SK-N-SH (cell line): ENCODE measurements at regions not wholly inside any gene's neighbourhood (a gene's known extent, or its start where the extent isn't known, plus 50 kb on each side); places are given as distances from the start of the nearest gene placed in this dataset.

Experiments
- CTCF ChIA-PET: fragments of 300-600, 350-600 bp; formaldehyde crosslinking; extraction: SDS; loops from one replicate; lab custom pipeline; 2021; lab: Yijun Ruan, JAX
- POLR2A ChIA-PET: fragments of 350-600 bp; sonication (Branson Sonifier 250); formaldehyde crosslinking; extraction: SDS; loops from one replicate; lab custom pipeline; 2020; ENCODE audit warnings: antibody characterized with exemption, inconsistent platforms; lab: Yijun Ruan, JAX
- DNase-seq: peaks from one replicate; pipeline ENCODE4 v3.0.0; 2012
- H2AFZ ChIP-seq: fragments of 200-600 bp; sonication (generic); 2 replicates; pipeline ENCODE4 v1.8.1; 2016; ENCODE audit warnings: antibody characterized with exemption, mild to moderate bottlenecking, low read depth
- H3F3A ChIP-seq: fragments of 200-600 bp; sonication (generic); replicated peaks from 2 replicates; pipeline ENCODE3; 2016; ENCODE audit warnings: antibody characterized with exemption, mild to moderate bottlenecking; ENCODE audit not compliant: insufficient read depth
- H3K27ac ChIP-seq, 2 experiments: fragments of 200-500 bp in 1 of 2; fragments of 200-600 bp in 1 of 2; sonication (Bioruptor generic) in 1 of 2; sonication (generic), shearing (Covaris generic) in 1 of 2; 2 replicates each; pipeline versions ENCODE4 v1.5.1 to v1.6.1; 2014 to 2016; ENCODE audit warnings: low read depth in 2 of 2, inconsistent platforms in 1 of 2, low read length in 1 of 2, mild to moderate bottlenecking in 1 of 2, mixed read lengths in 1 of 2
- H3K27me3 ChIP-seq: fragments of 200-600 bp; sonication (generic), shearing (Covaris generic); 2 replicates; pipeline ENCODE4 v1.6.1; 2016; ENCODE audit warnings: mixed run types; ENCODE audit not compliant: insufficient read depth
- H3K36me3 ChIP-seq, 2 experiments: fragments of 200-500 bp in 1 of 2; fragments of 200-600 bp in 1 of 2; sonication (Bioruptor generic) in 1 of 2; sonication (generic) in 1 of 2; replicated peaks in 1 of 2; 2 replicates each; pipeline versions ENCODE3 to v1.5.1; 2014 to 2016; ENCODE audit warnings: low read length in 1 of 2, mild to moderate bottlenecking in 1 of 2; ENCODE audit not compliant: insufficient read depth in 2 of 2, control insufficient read depth in 1 of 2
- H3K4me1 ChIP-seq, 2 experiments: fragments of 200-500 bp in 1 of 2; fragments of 200-600 bp in 1 of 2; sonication (Bioruptor generic) in 1 of 2; sonication (generic), shearing (Covaris generic) in 1 of 2; 2 replicates each; pipeline versions ENCODE4 v1.5.1 to v1.6.1; 2014 to 2016; ENCODE audit warnings: low read depth in 1 of 2, low read length in 1 of 2, mixed run types in 1 of 2; ENCODE audit not compliant: insufficient read depth in 2 of 2, control insufficient read depth in 1 of 2
- H3K4me2 ChIP-seq: fragments of 200-600 bp; sonication (generic), shearing (Covaris generic); 2 replicates; pipeline ENCODE4 v1.6.1; 2017; ENCODE audit warnings: mixed run types
- H3K4me3 ChIP-seq, 2 experiments: fragments of 200-500 bp in 1 of 2; fragments of 200-600 bp in 1 of 2; sonication (Bioruptor generic) in 1 of 2; sonication (generic), shearing (Covaris generic) in 1 of 2; 2 replicates each; pipeline versions ENCODE4 v1.5.1 to v1.8.1; 2014 to 2016; ENCODE audit warnings: low read depth in 2 of 2, inconsistent platforms in 1 of 2, low read length in 1 of 2, mild to moderate bottlenecking in 1 of 2, mixed read lengths in 1 of 2, moderate library complexity in 1 of 2
- H3K79me2 ChIP-seq: fragments of 200-600 bp; sonication (generic); 2 replicates; pipeline ENCODE4 v1.8.1; 2017; ENCODE audit warnings: mild to moderate bottlenecking; ENCODE audit not compliant: insufficient read depth
- H3K9ac ChIP-seq: fragments of 200-600 bp; sonication (generic); 2 replicates; pipeline ENCODE4 v1.6.1; 2017; ENCODE audit warnings: mixed run types
- H3K9me2 ChIP-seq: fragments of 200-600 bp; sonication (generic); 2 replicates; pipeline ENCODE4 v1.6.1; 2017; ENCODE audit warnings: mixed run types
- H3K9me3 ChIP-seq: fragments of 200-600 bp; sonication (generic); 2 replicates; pipeline ENCODE4 v1.6.1; 2017; ENCODE audit warnings: mixed run types, mild to moderate bottlenecking, moderate library complexity
- H4K20me1 ChIP-seq: fragments of 200-600 bp; sonication (generic); 2 replicates; pipeline ENCODE4 v1.6.1; 2017; ENCODE audit warnings: mild to moderate bottlenecking, mixed run types; ENCODE audit not compliant: insufficient read depth
- CTCF ChIP-seq: fragments of 200-600 bp; sonication (generic); IDR thresholded peaks from 2 replicates; pipeline ENCODE4 v1.6.1; 2017; ENCODE audit warnings: antibody characterized with exemption, mild to moderate bottlenecking, moderate library complexity
- EZH2phosphoT487 ChIP-seq: fragments of 200-600 bp; sonication (generic); IDR thresholded peaks from 2 replicates; pipeline ENCODE4 v1.6.1; 2017; ENCODE audit warnings: low read depth, mixed run types, mild to moderate bottlenecking, antibody characterized with exemption, moderate library complexity, borderline replicate concordance
- FOXJ3 ChIP-seq: sonication (generic); formaldehyde crosslinking; IDR thresholded peaks from 2 replicates; pipeline ENCODE4 v1.5.1; 2020; ENCODE audit warnings: mild to moderate bottlenecking, missing genetic modification reagents
- GATA2 ChIP-seq: sonication (generic); formaldehyde crosslinking; IDR thresholded peaks from 2 replicates; pipeline ENCODE4 v1.5.0; 2020; ENCODE audit warnings: mild to moderate bottlenecking, missing genetic modification reagents
- IRF3 ChIP-seq: fragments of 150-350 bp; IDR thresholded peaks from 2 replicates; pipeline ENCODE4 v1.6.1; 2016; ENCODE audit warnings: mild to moderate bottlenecking, low read depth, low read length
- MAX ChIP-seq: IDR thresholded peaks from 2 replicates; pipeline ENCODE4 v1.4.0; 2012; ENCODE audit warnings: low read depth
- MEF2A ChIP-seq: IDR thresholded peaks from 2 replicates; pipeline ENCODE4 v1.4.0; 2012; ENCODE audit warnings: low read depth, borderline replicate concordance
- MXI1 ChIP-seq: IDR thresholded peaks from 2 replicates; pipeline ENCODE4 v1.6.1; 2012; ENCODE audit warnings: mild to moderate bottlenecking, low read depth, low read length, improper control_type of control experiment
- NFIC ChIP-seq: IDR thresholded peaks from 2 replicates; pipeline ENCODE4 v1.4.0; 2012; ENCODE audit warnings: borderline replicate concordance
- NRF1 ChIP-seq: IDR thresholded peaks from 2 replicates; pipeline ENCODE4 v1.6.1; 2012; ENCODE audit warnings: low read depth, mild to moderate bottlenecking, low read length
- PBX3 ChIP-seq: IDR thresholded peaks from 2 replicates; pipeline ENCODE4; 2012
- POLR2AphosphoS5 ChIP-seq: IDR thresholded peaks from 2 replicates; pipeline ENCODE4 v1.6.1; 2012; ENCODE audit warnings: low read depth, low read length
- RCOR1 ChIP-seq: fragments of 150-350 bp; IDR thresholded peaks from 2 replicates; pipeline ENCODE4 v1.6.1; 2017; ENCODE audit warnings: antibody characterized with exemption, low read length
- RFX5 ChIP-seq: IDR thresholded peaks from 2 replicates; pipeline ENCODE4 v1.6.1; 2012; ENCODE audit warnings: mild to moderate bottlenecking, improper control_type of control experiment, low read length
- RXRA ChIP-seq: IDR thresholded peaks from 2 replicates; pipeline ENCODE4 v1.4.0; 2012; ENCODE audit warnings: low read depth, mild to moderate bottlenecking, borderline replicate concordance
- SMC3 ChIP-seq: IDR thresholded peaks from 2 replicates; pipeline ENCODE4 v1.6.1; 2012; ENCODE audit warnings: low read depth, low read length, improper control_type of control experiment
- TCF12 ChIP-seq: IDR thresholded peaks from 2 replicates; pipeline ENCODE4 v1.4.0; 2012
- TEAD4 ChIP-seq: IDR thresholded peaks from 2 replicates; pipeline ENCODE4 v1.4.0; 2012; ENCODE audit warnings: mild to moderate bottlenecking, borderline replicate concordance; ENCODE audit not compliant: insufficient read depth
- YY1 ChIP-seq: IDR thresholded peaks from 2 replicates; pipeline ENCODE4 v1.4.0; 2012; ENCODE audit warnings: low read depth, mild to moderate bottlenecking
- WGBS: methylation state at CpG from one replicate; pipeline ENCODE4 v1.1.6; 2017; ENCODE audit warnings: low lambda C conversion rate; 5-methylcytosine and 5-hydroxymethylcytosine counted together

GRCh38 chr4:170476351-170476750, 386.6 kb upstream of the AADAT start:
- Histone ChIP-seq H2AFZ (no peak overlapping the region), H3K9ac (no peak overlapping the region), H3K27me3 (no peaks in the 10 kb centered on the region), H3K4me3 (no peak overlapping the region), H3K9me2 (no peaks in the 10 kb centered on the region), H3F3A (no peaks in the 10 kb centered on the region), H3K27ac (no peak overlapping the region), H3K4me2 (no peak overlapping the region), H4K20me1 (no peaks in the 10 kb centered on the region), H3K9me3 (no peaks in the 10 kb centered on the region), H3K36me3 (no peaks in the 10 kb centered on the region)
- ChIA-PET POLR2A (no interaction called here), CTCF (no interaction called here)
- WGBS: 9% methylated on average over 2 of the region's 2 CpGs
- TF ChIP-seq EZH2phosphoT487: no peak
- TF ChIP-seq MAX: no peak
- TF ChIP-seq RCOR1: no peak
- no peak for TF ChIP-seq IRF3
- no peak for TF ChIP-seq CTCF
- no peak for TF ChIP-seq SMC3
- TF ChIP-seq TEAD4: no peak
- TF ChIP-seq FOXJ3 (CRISPR knock-in tag): no peak
- TF ChIP-seq TCF12: no peak
- no peak for TF ChIP-seq MEF2A
- TF ChIP-seq PBX3: no peak
- no peak for TF ChIP-seq POLR2AphosphoS5
- TF ChIP-seq GATA2 (CRISPR knock-in tag): no peak
- no peak for TF ChIP-seq RXRA
- no peak for TF ChIP-seq YY1
- TF ChIP-seq NFIC: no peak
- no peak for TF ChIP-seq MXI1
- no peak for TF ChIP-seq RFX5
- no peak for TF ChIP-seq NRF1
- TF ChIP-seq, all 33 proteins: peak for 0
- DNase-seq: no peak
- Histone ChIP-seq H3K79me2 (no peaks in the 10 kb centered on the region), H3K4me1 (no peaks in the 10 kb centered on the region)
